GM12891 (cell line): ENCODE measurements at regions not wholly inside any gene's neighbourhood (a gene's known extent, or its start where the extent isn't known, plus 50 kb on each side); places are given as distances from the start of the nearest gene placed in this dataset.

Experiments used
- DNase-seq: peaks from one replicate; pipeline ENCODE4 v3.0.0; 2011; ENCODE audit warnings: low spot score; ENCODE audit not compliant: insufficient read length
- FAIRE-seq: peaks from 2 replicates; lab custom pipeline; 2011; peaks lifted over from hg19 to GRCh38; lab: Jason Lieb, UNC
- PAX5 ChIP-seq: IDR thresholded peaks from 2 replicates; pipeline ENCODE4 v1.6.1; 2011; ENCODE audit warnings: low read length, moderate library complexity, mild to moderate bottlenecking; ENCODE audit not compliant: insufficient read depth, severe bottlenecking
- POLR2A ChIP-seq: IDR thresholded peaks from 2 replicates; pipeline ENCODE4 v1.6.1; 2011; ENCODE audit warnings: low read depth, low read length, control low read depth
- POLR2AphosphoS5 ChIP-seq: IDR thresholded peaks from 2 replicates; pipeline ENCODE4 v1.6.1; 2011; ENCODE audit warnings: low read depth, low read length, control low read depth
- POU2F2 ChIP-seq: IDR thresholded peaks from 2 replicates; pipeline ENCODE4 v1.6.1; 2011; ENCODE audit warnings: low read depth, mild to moderate bottlenecking, control low read depth, low read length, moderate library complexity
- SPI1 ChIP-seq: IDR thresholded peaks from 2 replicates; pipeline ENCODE4 v1.6.1; 2011; ENCODE audit warnings: low read depth, low read length, control low read depth
- TAF1 ChIP-seq: IDR thresholded peaks from 2 replicates; pipeline ENCODE4 v1.6.1; 2011; ENCODE audit warnings: low read depth, low read length, control low read depth

DNA sequence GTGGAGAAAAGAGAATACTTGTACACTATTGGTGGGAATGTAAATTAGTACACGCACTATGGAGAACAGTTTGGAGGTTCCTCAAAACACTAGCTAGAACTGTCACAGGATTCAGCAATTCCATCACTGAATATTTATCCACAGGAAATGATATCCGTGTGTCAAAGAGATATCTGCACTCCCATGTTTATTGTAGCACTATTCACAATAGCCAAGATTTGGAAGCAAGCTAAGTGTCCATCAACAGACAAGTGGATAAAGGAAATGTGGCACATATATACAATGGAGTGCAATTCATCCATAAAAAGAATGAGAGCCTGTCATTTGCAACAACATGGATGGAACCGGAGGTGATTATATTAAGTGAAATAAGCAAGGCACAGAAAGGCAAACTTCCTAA is 428.5 kb downstream of the CCDC91 start:
- no peak for DNase-seq
- TF ChIP-seq TAF1, result no peak
- FAIRE-seq, result no peak

DNA sequence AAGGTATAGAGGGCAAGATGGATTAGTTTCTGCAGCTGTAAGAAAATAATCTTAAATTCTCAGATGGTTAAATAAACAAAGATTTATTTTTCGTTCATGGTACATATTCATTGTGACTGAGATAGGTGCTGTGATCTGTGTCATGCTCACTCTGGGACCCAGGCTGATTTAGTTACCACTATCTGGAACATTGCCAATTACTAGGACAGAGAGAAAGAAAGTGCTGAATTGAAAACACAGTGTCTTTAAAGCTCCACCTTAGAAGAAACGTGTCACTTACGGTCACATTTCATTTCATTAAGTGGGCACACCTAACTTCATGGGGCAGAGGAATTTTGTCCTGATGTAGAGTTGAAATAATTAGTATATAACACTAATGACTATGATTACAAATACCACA is 430.0 kb downstream of the CCDC91 start:
- FAIRE-seq, result no peak
- no peak for TF ChIP-seq TAF1
- TF ChIP-seq SPI1, result no peak
- TF ChIP-seq POLR2AphosphoS5, result no peak
- no peak for TF ChIP-seq POU2F2
- no peak for TF ChIP-seq POLR2A
- TF ChIP-seq PAX5, result no peak

DNA sequence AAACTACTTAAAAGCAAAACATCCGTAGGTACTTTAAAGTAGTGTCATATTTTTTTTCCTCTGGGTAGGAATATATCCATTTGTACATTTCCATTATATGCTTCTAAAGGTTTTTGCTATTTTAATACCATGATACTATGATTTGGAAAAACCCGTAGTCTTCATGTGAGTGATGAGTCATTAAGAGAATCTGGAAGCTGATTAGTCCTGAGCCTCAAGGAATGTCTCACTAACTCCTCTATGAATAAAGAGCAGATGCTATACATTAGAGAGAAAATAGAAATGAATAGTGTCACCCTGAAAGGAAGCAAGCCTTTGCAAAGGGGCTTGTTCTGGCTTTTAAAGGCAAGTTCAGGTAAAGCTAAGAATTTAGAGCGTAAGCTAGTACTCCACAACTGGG is 432.1 kb downstream of the CCDC91 start:
- no peak for TF ChIP-seq POU2F2
- TF ChIP-seq TAF1, result no peak
- TF ChIP-seq SPI1, result no peak
- TF ChIP-seq POLR2AphosphoS5, result no peak
- no peak for TF ChIP-seq PAX5
- no peak for TF ChIP-seq POLR2A
- FAIRE-seq (no peak), DNase-seq (no peak)

More for the DNA sequence above, 430.0 kb downstream of the CCDC91 start:
- no peak for DNase-seq

DNA sequence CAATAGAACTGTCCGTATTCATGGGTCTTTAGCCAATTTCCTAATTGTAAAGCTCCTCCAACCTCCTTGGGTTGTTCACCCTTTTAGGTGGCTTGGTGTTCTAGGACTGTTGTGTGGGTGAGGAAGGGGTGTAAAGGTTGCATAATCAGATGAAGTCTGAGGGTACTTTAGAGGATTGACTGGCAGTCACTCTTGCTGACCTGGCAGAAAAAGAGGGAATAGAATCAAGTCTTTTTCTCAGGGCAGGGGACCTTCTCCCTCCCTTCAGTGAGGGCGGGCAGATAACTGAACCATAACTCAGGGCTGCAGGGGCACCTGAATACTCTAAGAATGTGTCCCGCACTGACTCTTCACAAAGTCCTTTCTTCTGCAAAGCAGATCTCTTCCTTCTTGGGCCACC is 436.2 kb downstream of the CCDC91 start:
- DNase-seq (no peak), FAIRE-seq (no peak)
- no peak for TF ChIP-seq POU2F2
- TF ChIP-seq POLR2AphosphoS5, result no peak
- no peak for TF ChIP-seq SPI1
- no peak for TF ChIP-seq POLR2A
- TF ChIP-seq PAX5, result no peak
- TF ChIP-seq TAF1, result no peak

DNA sequence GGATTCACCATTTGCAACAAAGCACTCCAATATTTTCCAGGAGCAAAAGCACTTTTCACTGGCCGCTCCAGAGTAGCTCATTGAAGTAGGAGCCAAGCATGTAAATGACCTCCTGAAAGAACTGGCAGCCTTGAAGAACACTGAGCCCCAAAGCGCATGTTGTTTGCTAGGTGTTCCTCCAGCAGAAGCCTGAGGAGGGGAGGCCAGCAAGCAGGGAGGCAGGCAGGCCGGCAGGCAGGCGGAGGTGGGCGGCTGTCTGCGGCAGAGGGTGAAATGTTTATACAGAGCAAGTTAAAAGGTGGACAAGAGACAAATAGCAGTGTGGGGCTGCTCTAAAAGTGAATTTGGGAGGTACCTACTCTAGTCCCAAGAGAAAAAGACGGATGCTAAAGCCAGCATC is 439.4 kb downstream of the CCDC91 start:
- DNase-seq, result no peak
- TF ChIP-seq POU2F2 (no peak), PAX5 (no peak), POLR2A (no peak), SPI1 (no peak), POLR2AphosphoS5 (no peak), TAF1 (no peak)
- no peak for FAIRE-seq

DNA sequence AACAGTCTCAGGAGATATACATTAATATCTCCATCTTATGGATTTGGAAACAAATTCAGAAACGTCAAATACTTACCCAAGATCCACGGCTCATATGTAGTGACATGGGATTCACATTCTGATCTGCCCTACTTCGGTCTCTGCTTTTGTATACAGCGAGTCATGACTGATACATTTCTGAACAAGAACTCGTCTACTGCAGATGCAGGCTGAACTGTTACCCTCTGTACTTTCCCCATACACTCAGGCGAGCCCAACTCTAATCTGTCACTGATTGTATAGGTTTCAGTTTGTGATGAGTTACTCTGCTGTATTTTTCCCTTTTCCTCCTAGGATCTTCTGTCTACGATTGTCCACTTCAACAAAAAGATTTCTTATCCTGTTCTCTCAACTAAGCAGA is 441.6 kb downstream of the CCDC91 start:
- DNase-seq (no peak), FAIRE-seq (no peak)
- no peak for TF ChIP-seq POU2F2
- no peak for TF ChIP-seq PAX5
- no peak for TF ChIP-seq POLR2AphosphoS5
- no peak for TF ChIP-seq POLR2A
- no peak for TF ChIP-seq SPI1
- TF ChIP-seq TAF1, result no peak

DNA sequence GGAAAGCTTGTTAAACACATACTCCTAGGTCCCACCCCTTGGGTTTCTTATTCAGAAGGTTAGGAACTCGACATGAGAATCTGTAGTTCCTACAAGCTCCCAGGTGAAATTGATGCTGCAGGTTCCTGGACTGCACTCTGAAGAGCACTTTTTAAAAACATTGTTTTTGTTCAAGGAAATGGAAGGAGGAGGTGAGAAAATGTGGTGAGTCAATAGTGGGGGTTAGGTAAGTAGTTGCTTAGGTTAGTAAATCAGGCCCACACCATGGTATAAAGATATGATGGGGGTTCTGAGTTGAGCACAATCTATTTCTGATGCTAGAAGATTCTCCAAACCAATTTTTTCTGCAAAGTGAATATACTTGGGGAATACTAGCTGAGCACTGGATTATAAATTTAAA is 450.3 kb downstream of the CCDC91 start:
- no peak for TF ChIP-seq POU2F2
- TF ChIP-seq POLR2A, result no peak
- TF ChIP-seq PAX5, result no peak
- TF ChIP-seq SPI1, result no peak
- no peak for TF ChIP-seq TAF1
- no peak for TF ChIP-seq POLR2AphosphoS5
- no peak for FAIRE-seq
- DNase-seq, result no peak

DNA sequence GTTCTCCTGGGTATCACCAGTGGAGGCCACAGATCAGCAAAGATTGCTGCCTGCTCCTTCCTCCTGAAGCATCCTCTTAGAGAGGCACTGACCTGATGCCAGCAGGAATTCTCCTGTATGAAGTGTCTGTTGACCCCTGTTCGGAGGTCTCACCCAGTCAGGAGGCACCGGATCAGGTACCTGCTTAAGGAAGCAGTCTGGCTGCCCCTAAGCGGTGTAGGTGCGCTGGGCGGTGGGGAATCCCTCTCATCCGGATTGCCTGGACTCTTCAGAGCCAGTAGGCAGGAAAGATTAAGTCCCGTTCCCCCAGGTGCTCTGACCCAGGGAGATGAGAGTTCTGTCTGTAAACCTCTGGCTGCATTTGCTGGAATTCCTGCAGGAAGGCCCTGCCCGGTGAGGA is 455.2 kb downstream of the CCDC91 start:
- no peak for TF ChIP-seq SPI1
- TF ChIP-seq POLR2AphosphoS5, result no peak
- no peak for TF ChIP-seq POLR2A
- TF ChIP-seq POU2F2, result no peak
- TF ChIP-seq PAX5, result no peak
- TF ChIP-seq TAF1, result no peak
- no peak for DNase-seq

DNA sequence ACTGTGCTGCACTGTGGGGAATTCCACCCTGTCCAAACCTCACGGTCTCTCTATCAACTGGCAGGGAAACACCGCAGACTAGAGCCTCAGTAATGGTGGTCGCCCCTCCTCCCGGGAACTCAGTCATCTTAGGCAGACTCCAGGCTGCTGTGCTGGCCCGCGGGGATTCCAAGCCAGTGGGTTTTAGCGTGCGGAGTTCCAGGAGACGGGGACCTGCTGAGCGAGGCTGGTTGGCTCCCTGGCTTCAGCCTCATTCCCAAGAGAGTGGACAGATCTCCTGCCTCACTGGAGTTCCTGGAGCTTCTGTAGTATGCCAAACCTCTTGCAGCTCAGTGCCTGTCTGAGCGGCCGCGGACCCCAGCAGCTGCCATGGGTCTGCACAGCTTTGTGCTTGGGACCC is 455.6 kb downstream of the CCDC91 start:
- TF ChIP-seq POLR2A (no peak), PAX5 (no peak), POLR2AphosphoS5 (no peak), TAF1 (no peak), POU2F2 (no peak), SPI1 (no peak)
- DNase-seq, result no peak

More for the DNA sequence above, 455.2 kb downstream of the CCDC91 start:
- no peak for FAIRE-seq

DNA sequence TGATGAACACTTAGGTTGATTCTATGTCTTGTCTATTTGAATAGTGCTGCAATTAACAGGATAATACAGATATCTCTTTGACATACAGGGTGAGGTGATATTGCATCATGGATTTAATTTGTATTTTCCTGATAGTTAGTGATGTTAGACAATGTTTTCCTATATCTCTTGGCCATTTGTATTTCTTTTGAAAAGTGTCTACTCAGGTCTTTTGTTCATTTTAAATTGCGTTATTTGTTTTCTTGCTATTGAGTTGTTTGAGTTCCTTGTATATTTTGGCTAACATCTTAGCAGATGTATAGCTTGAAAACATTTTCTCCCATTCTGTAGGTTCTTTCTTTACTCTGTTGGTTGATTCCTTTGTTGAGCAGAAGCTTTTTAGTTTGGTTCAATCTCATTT is 460.6 kb downstream of the CCDC91 start:
- DNase-seq (no peak), FAIRE-seq (no peak)
- TF ChIP-seq PAX5 (no peak), POLR2AphosphoS5 (no peak), POLR2A (no peak), POU2F2 (no peak), TAF1 (no peak), SPI1 (no peak)

More for the DNA sequence above, 455.6 kb downstream of the CCDC91 start:
- no peak for FAIRE-seq

DNA sequence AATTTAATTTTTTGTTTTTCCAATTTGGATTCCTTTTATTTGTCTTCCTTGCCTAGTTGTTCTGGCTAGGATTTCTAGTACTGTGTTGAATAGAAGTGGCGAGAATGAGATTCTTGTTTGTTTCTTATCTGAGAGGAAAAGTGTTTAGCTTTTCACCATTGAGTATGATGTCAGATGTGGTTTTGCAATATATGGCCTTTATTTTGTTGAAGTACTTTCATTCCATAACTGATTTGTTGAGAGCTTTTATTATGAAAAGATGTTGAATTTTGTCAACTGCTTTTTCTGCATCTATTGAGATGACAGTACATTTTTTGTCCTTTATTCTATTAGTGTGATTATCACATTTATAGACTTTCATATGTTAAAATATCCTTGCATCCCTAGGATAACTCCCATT is 462.0 kb downstream of the CCDC91 start:
- DNase-seq, result no peak
- no peak for FAIRE-seq
- TF ChIP-seq SPI1 (no peak), TAF1 (no peak), POU2F2 (no peak), PAX5 (no peak), POLR2AphosphoS5 (no peak), POLR2A (no peak)
